GM18909 (cell line): ENCODE measurements at regions not wholly inside any gene's neighbourhood (a gene's known extent, or its start where the extent isn't known, plus 50 kb on each side); places are given as distances from the start of the nearest gene placed in this dataset.

Experiments used
- ATAC-seq: cut with Tn5 transposase; IDR thresholded peaks from one replicate; pipeline ENCODE4 v1.9.1; 2021; ENCODE audit warnings: mild to moderate bottlenecking; ENCODE audit not compliant: unreplicated experiment, poor library complexity

GRCh38 chr9:134243778-134244467 lies 79.6 kb upstream of the RNU6ATAC start:
- no peak for ATAC-seq

- no peak for ATAC-seq
Measured at GRCh38 chr9:134245179-134245578, 80.8 kb upstream of the RNU6ATAC start.

DNA sequence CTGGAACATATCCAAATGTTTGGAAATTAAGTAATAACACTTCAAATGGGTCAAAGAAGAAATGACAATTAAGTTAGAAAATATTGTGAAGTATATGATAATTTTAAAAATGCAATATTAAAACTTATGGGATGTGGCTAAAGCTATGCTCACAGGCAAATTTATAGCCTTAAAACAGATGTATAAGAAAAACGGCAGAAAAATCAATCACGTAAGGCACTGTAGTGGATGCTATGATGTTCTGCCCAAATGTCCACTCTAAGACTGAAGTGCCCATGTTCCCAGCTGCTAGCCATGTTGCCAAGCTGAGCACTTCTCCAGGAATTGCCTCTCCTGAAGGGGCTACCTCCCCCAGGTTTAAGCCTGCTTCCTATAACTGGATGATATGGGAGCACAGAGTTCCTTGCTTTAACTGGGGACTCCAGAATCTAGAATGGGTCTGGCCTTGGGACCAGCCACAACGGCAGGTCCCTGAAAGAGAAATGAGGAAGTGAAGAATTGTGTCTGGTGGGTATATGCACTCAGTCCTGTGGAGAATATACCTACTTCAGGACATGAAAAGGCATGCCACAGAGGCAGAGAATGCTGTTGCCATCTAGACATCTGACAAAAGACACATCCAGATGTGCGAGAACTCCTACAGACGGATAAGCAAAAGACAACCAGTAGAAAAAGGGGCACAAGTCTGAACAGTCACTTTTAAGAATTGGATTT lies 78.2 kb upstream of the RXRA start:
- no peak for ATAC-seq

DNA sequence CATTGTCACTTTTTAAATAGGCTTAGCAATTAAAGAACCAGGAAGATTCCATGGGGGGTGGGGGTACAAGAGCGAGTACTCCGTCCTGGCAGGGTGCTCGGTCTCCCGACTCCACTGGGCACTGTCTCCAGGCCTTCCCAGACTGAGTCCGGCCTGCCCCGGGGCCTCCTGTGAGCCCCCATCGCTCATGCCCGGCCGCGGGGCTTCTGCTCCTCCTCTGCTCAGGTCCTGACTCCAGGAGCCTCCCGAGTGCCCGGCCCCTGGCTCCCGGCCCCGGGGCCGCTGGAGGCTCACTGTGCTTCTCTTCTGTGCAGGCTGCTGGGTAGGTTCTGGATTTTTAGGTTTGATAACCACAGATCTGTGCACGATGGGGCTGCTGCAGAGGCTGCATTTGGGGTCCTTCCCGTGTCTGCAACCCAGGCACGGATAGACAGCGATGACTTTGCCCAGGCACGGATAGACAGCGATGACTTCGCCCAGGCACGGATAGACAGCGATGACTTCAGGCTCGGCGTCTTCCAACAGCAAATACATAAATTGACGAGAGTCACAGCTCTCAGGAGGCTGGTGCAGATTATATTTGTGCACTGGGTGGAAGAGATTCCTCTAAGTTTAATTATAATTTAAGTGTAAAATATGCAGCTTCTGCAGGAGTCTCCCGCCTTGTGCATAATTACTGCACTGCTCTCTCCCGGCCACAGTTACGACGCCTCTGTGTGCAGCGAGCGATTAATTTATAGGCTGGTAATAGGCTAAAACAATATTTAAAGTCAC lies 74.8 kb upstream of the RXRA start:
- no peak for ATAC-seq

GRCh38 chr9:134252084-134252830 lies 74.0 kb upstream of the RXRA start:
- ATAC-seq, result no peak

DNA sequence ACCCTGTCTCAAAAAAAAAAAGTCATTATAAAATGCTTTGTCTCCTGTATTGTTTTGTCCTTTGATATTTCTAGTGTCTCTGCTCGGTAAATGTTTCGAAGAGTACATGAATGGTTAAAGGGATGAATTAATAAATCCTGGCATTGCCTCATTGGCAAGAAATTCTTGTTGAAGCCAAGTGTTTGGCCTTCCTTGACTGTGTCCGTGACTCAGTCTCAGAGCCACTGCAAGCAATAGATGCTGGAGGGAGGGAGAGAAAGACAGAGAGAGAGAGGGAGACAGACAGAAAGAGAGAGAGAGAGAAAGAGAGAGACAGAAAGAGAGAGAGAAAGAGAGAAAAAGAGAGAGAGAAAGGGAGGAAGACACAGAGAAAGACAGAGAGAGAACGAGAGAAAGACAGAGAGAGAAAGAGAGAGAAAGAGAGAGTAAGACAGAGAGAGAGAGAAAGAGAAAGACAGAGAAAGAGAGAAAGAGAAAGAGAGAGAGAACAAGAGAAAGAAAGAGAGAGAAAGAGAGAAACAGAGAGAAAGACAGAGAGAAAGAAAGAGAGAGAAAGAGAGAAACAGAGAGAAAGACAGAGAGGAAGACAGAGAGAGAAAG lies 72.5 kb upstream of the RXRA start:
- ATAC-seq, result no peak

GRCh38 chr9:134258332-134258731 lies 67.9 kb upstream of the RXRA start:
- ATAC-seq, result no peak

DNA sequence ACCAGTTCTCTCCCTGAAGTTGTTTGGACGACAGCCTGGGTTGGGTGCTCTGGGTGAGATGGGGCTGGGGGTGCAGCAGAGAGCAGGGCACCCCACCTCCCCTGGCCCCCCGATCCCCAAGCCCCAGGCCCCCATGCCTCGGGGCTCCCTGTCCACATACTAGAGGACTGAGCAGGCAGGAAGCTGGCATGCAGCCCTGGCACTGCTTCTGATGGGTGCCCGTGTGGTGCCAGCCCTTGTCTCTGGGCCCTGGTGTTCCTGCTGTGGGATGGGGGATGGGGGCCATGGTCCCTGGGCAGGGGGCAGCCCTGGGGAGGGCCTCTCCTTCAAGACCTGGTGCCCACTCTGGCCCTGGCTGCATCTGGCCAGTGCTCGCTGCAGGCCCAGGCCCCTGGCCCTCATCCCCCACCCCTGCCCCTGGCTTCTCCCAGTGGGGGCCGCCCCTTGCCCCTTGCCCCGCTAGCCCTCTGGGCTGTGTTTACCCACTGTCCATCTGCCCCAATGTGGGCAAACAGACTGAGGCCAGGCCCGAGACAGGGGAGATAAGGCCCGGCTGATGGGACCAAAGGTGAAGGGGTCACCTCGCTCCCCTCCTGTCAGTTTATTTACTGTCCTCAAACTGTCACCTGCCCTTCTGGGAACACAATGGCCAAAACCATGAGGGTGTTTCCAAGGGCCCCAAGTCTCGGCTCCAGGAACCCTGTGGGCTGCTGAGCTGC lies 67.3 kb upstream of the RXRA start:
- ATAC-seq, result no peak

DNA sequence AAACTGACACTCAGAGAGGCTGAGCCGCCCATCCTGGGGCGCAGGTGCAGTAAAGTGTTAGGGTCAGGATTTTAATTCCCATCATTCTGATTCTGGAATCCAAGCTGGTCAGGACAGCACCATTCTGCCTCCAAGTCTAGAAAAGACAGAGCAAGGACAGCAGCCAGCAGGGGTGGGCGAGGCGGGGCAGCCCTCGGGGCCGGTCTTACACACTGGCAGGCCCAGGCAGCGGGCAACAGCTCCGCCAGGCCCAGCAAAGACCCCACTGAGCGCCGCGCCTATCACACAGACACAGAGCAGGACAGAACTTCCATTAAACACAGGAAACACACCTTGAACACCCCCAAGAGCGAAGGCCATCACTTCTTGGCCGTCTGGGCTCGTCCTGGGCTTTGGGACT lies 66.5 kb upstream of the RXRA start:
- no peak for ATAC-seq

- no peak for ATAC-seq
Measured at GRCh38 chr9:134260801-134261200, 65.5 kb upstream of the RXRA start.

DNA sequence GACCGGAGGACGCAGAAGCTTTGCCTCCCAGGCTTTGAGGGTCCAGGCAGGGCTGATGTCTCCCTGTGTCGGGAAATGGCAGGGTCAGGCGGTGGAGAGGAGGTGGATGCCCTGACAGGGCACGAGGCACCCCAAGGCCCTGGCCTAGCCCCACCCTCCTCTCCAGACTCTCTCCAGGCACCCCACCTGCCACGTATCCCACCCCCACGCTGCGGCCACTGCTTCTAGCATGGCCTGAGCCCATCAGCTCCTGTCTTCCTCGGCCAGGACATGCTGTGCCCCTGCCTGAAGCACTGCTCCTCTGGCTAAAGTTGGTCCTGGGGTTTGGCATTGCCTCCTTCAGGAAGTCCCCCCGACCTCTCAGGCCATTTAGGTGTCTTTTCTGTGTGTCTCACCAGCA lies 64.2 kb upstream of the RXRA start:
- no peak for ATAC-seq

- ATAC-seq, result no peak
Measured at GRCh38 chr9:134263596-134263995, 62.7 kb upstream of the RXRA start.

DNA sequence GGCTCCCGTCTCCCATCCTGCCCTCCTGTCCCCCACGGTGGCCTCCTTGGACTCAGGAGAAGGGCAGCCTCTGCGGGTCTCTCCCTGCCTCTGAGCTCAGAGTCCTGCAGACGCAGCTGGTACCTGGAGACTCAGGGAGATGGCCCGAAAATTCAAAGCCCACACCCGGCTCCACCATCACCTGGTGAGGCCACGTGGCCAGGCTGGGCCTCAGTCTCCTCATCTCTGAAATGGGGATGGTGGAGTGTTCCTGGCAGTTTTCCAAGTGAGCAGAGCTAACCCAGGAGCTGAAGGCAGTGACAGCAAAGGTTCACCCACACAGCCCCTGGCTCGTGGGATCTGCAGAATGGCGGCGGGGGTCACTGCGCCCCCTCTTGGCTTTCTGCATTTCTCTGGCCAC lies 62.1 kb upstream of the RXRA start:
- no peak for ATAC-seq

DNA sequence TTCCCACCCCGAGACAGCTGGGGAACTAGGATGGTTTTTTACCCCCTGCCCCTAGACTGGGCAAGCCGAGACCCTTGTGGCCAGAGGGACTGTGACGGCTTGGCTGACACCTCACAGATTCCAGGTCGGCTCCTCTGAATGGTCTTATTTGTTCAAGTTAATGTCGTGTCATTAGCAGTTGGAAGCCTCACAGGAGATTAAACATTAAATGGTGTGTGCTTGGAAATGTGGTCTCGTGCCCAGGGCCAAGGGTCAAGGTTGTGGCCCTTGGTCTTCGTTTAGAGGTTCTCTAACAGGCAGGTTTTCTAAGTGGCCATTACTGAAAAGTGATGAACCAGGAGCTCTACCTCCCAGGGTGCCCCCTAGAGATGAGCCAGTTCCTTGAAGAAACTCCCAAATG lies 61.2 kb upstream of the RXRA start:
- ATAC-seq, result no peak

GRCh38 chr9:134266418-134266817 lies 59.8 kb upstream of the RXRA start:
- no peak for ATAC-seq

GRCh38 chr9:134267305-134267880 lies 58.9 kb upstream of the RXRA start:
- ATAC-seq, result no peak

DNA sequence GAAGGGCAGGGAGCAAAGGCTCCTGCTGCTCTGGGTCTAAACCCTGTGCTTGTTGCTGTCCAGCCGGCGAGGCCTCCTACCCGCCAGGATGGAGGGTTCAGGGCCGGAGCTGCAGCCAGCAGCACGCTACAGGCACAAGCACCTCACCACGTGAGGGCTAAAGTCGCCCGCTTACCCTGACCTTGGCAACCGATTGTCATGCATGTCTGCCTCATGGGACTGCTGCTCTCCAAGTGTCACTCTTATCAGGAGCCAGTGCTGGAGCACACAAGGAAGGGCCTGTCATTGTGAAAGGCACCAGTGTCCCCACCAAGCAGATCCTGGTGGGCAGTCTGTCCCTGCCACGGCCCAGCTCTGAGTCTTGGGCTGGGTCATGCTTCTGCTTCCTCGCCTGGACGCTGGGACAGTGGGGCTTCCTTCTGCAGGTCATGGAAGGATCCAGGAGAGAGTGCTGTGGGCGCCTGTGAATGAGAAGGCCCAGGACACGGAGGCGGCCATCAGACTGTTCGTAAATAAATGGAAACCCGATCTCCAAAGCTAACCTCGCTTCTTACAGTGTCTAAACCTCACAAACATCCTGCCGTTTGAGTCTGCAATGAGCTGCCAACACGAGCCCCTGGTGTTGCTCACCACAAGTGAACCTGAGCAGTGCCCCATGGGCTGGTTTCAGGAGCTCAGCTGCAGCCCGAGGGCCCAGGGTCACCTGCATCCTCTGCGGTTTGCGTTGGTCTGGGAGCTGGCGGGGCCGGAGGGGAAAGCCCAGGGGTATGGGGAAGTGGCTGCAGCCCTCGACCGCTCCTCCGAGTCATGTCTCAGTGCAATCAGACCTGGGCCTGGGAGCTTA lies 58.2 kb upstream of the RXRA start:
- peak; percentile 81 for ATAC-seq

DNA sequence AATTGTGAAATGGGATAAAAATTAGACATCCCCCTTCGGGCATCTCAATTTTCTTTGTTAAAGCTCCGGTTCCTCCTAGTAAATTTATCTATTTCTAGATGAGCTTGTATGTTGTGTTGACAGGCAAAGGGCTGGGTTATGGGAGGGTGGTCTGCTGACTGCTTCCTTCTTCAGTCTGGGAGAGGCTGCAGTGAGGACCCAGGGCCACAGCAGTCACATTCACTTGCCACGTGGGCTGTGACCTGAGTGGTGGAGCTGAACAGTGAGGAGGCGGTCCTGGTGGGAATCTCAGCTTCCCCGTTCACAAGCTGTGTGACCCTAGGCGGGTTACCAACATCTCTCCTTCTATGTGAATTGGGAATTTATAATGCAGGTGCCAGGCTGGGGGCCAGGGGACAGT lies 57.5 kb upstream of the RXRA start:
- ATAC-seq, result no peak
